HepG2 (cell line): ENCODE measurements at regions not wholly inside any gene's neighbourhood (a gene's known extent, or its start where the extent isn't known, plus 50 kb on each side); places are given as distances from the start of the nearest gene placed in this dataset.
"Not testable (repeated sequence)": the region's sequence is repeated elsewhere in the genome, so short reads cannot be mapped to it uniquely, and the experiment has no call there.

Experiments
- ATAC-seq: fragments of 200-7000 bp; cut with Tn5 transposase; 3 replicates; pipeline ENCODE4 v1.9.1; 2020; ENCODE audit warnings: mild to moderate bottlenecking, moderate library complexity
- BruUV-seq: library from RNA; stranded (reverse); fragments of 400-500 nt; replicated peaks from 2 replicates; lab custom pipeline; 2021; lab: Mats Ljungman, UMichigan
- CTCF ChIA-PET: fragments of 300-600 bp; formaldehyde crosslinking; extraction: SDS; loops from one replicate; lab custom pipeline; 2021; ENCODE audit warnings: low total read pairs, inconsistent platforms, low intra/inter-chr PET ratio; lab: Yijun Ruan, JAX
- POLR2A ChIA-PET: fragments of 350-600 bp; sonication (Branson Sonifier 250); formaldehyde crosslinking; loops from one replicate; lab custom pipeline; 2020; ENCODE audit warnings: antibody characterized with exemption, inconsistent platforms; lab: Yijun Ruan, JAX
- DNase-seq: peaks from one replicate; pipeline ENCODE4 v3.0.0-alpha.2; 2015; ENCODE audit warnings: low spot score
- FAIRE-seq: peaks from 3 replicates; lab custom pipeline; 2011; peaks lifted over from hg19 to GRCh38; lab: Jason Lieb, UNC
- H2AFZ ChIP-seq: one replicate; pipeline ENCODE4 v1.6.1; 2011; ENCODE audit warnings: low read length, inconsistent platforms
- H3K27ac ChIP-seq: fragments of 300-600 bp; 3 replicates; pipeline ENCODE4 v1.8.0; 2011; ENCODE audit warnings: mixed run types, mild to moderate bottlenecking, mixed read lengths, low read length, inconsistent platforms; ENCODE audit not compliant: insufficient read depth; ENCODE audit errors: extremely low read length
- H3K27me3 ChIP-seq, 2 experiments: fragments of 200-600 bp in 1 of 2; 2 replicates in 1 of 2; 3 replicates in 1 of 2; pipeline versions ENCODE4 v1.6.0 to v1.8.0; 2011; ENCODE audit warnings: low read length in 2 of 2, mild to moderate bottlenecking in 2 of 2, moderate library complexity in 2 of 2, inconsistent platforms in 1 of 2; ENCODE audit not compliant: insufficient read depth in 2 of 2, control insufficient read depth in 1 of 2
- H3K36me3 ChIP-seq, 2 experiments: fragments of 200-600 bp in 1 of 2; replicated peaks in 1 of 2; 2 replicates in 1 of 2; 3 replicates in 1 of 2; pipeline versions ENCODE4 v1.5.1 to v1.8.0; 2011; ENCODE audit warnings: low read length in 2 of 2, inconsistent platforms in 1 of 2; ENCODE audit not compliant: insufficient read depth in 2 of 2, control insufficient read depth in 1 of 2
- H3K4me1 ChIP-seq: 2 replicates; pipeline ENCODE4 v1.5.1; 2012; ENCODE audit warnings: low read length, inconsistent platforms; ENCODE audit not compliant: insufficient read depth
- H3K4me2 ChIP-seq: 2 replicates; pipeline ENCODE4 v1.6.0; 2011; ENCODE audit warnings: low read depth, low read length, inconsistent platforms
- H3K4me3 ChIP-seq, 3 experiments: fragments of 200-600 bp in 1 of 3; sonication (generic), shearing (Covaris generic) in 1 of 3; replicated peaks in 1 of 3; 2 replicates each; pipeline ENCODE4 v1.5.1; 2011 to 2016; ENCODE audit warnings: low read length in 3 of 3, inconsistent platforms in 2 of 3, low read depth in 2 of 3, mild to moderate bottlenecking in 2 of 3, control low read depth in 1 of 3, mixed read lengths in 1 of 3; ENCODE audit not compliant: insufficient read depth in 1 of 3
- H3K79me2 ChIP-seq: one replicate; pipeline ENCODE4 v1.6.1; 2011; ENCODE audit warnings: low read length, inconsistent platforms; ENCODE audit not compliant: insufficient read depth
- H3K9ac ChIP-seq: 2 replicates; pipeline ENCODE4 v1.6.0; 2011; ENCODE audit warnings: mild to moderate bottlenecking, low read depth, low read length, inconsistent platforms; ENCODE audit not compliant: insufficient read depth
- H3K9me3 ChIP-seq: 2 replicates; pipeline ENCODE4 v1.5.1; 2012; ENCODE audit warnings: mild to moderate bottlenecking, low read length
- H4K20me1 ChIP-seq: 2 replicates; pipeline ENCODE4 v1.6.0; 2011; ENCODE audit warnings: inconsistent platforms, mild to moderate bottlenecking, low read length, moderate library complexity; ENCODE audit not compliant: insufficient read depth
- DRAP1 ChIP-seq: IDR thresholded peaks from 2 replicates; pipeline ENCODE4 v1.6.1; 2016; ENCODE audit warnings: missing genetic modification reagents, missing compliant biosample characterization
- ZNF646 ChIP-seq: sonication (generic); formaldehyde crosslinking; IDR thresholded peaks from 2 replicates; pipeline ENCODE4 v1.9.0; 2021; ENCODE audit warnings: mild to moderate bottlenecking, missing genetic modification reagents
- WGBS: methylation state at CpG from one replicate; pipeline ENCODE4 v1.1.6; 2017; ENCODE audit warnings: low lambda C conversion rate; 5-methylcytosine and 5-hydroxymethylcytosine counted together
- in situ Hi-C: cut with HindIII; loops from 2 replicates; pipeline ENCODE4 v1.10.0; 2017; ENCODE audit warnings: low pct_unique_long_range_greater_than_20kb; ENCODE audit not compliant: extremely low pct_ligation_motif_present
- intact Hi-C: fragments of 100-400 bp; cut with micrococcal nuclease; formaldehyde crosslinking; loops from one replicate; pipeline ENCODE4 v1.10.0; 2022; ENCODE audit not compliant: unreplicated experiment

- no peak overlapping the region for H3K4me2 ChIP-seq
- H3K36me3 ChIP-seq = no peaks in the 10 kb centered on the region
- ChIA-PET CTCF (no interaction called here), POLR2A (no interaction called here)
- H3K79me2 ChIP-seq = no peaks in the 10 kb centered on the region
- no peaks in the 10 kb centered on the region for H3K27me3 ChIP-seq
- FAIRE-seq (no peak), ATAC-seq (no peak), DNase-seq (no peak)
- intact Hi-C loops = no loop called here
- H2AFZ ChIP-seq = no peak overlapping the region
- in situ Hi-C loops = no loop called here
- TF ChIP-seq DRAP1 (no peak), ZNF646 (no peak)
- BruUV-seq = no TSS peak
- 62% methylated on average over 30 of the region's 39 CpGs for WGBS
- no peak overlapping the region for H3K27ac ChIP-seq
- no peak overlapping the region for H3K9ac ChIP-seq
- H3K4me1 ChIP-seq = no peaks in the 10 kb centered on the region
- H3K9me3 ChIP-seq = no peaks in the 10 kb centered on the region; the same call in 1 of the 2 replicates
- no peaks in the 10 kb centered on the region for H4K20me1 ChIP-seq
- H3K4me3 ChIP-seq = no peak overlapping the region
Observed at GRCh38 chr13:22897571-22898314, 283.0 kb upstream of the SGCG start.

- H3K4me3 ChIP-seq, CTCF ChIA-PET, H2AFZ ChIP-seq, H3K4me1 ChIP-seq, FAIRE-seq, H3K9ac ChIP-seq, H3K4me2 ChIP-seq, in situ Hi-C loops, H3K36me3 ChIP-seq, intact Hi-C loops, ATAC-seq, H4K20me1 ChIP-seq, BruUV-seq, H3K79me2 ChIP-seq, H3K9me3 ChIP-seq, H3K27ac ChIP-seq, POLR2A ChIA-PET, DNase-seq, H3K27me3 ChIP-seq: not testable (repeated sequence)
- WGBS = 74% methylated on average over 13 of the region's 28 CpGs
Observed at GRCh38 chr13:22900416-22900951, 280.3 kb upstream of the SGCG start.
